ENCODE measurements at regions not wholly inside any gene's neighbourhood (a gene's known extent, or its start where the extent isn't known, plus 50 kb on each side); places are given as distances from the start of the nearest gene placed in this dataset.

DNA sequence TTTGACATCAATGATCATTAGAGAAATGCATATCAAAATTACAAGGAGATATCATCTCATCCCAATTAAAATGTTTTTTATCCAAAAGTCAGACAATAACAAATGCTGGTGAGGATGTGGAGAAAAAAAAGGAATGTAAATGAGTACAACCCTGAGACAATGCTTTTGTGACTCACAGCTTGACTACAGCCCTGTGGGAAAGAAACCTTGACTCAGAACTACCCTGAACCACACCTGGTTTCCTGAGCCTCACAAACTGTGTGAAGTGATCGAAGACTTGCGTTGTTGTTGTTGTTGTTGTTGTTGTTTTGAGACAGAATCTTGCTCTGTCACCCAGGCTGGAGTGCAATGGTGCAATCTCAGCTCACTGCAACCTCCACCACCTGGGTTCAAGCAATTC, 266.6 kb upstream of the MYT1L start:
- DNase-seq: no peak
- Histone ChIP-seq H3K4me3 (ENCODE audit: low read length) (no peak overlapping the region), H3K36me3 (ENCODE audit: control insufficient read depth, insufficient read depth, low read length) (no peaks in the 10 kb centered on the region), H3K9me3 (ENCODE audit: control insufficient read depth, low read length) (no peaks in the 10 kb centered on the region), H3K27ac (ENCODE audit: low read depth, low read length) (no peak overlapping the region), H3K9ac (ENCODE audit: extremely low read depth, low read length, poor library complexity, severe bottlenecking) (no peak overlapping the region), H3K27me3 (ENCODE audit: control insufficient read depth, insufficient read depth, low read length, poor library complexity, severe bottlenecking) (no peaks in the 10 kb centered on the region), H3K4me1 (ENCODE audit: control insufficient read depth, insufficient read depth, low read length) (no peaks in the 10 kb centered on the region)
- WGBS, 2 experiments (ENCODE audit: insufficient coverage in 1 of 2, insufficient read length in 1 of 2): 85% methylated on average over 2 of the region's 2 CpGs; no CpG with 5 or more reads in 1 of the 2 experiments
- Mint-ChIP-seq H3K27me3 (ENCODE audit: insufficient read depth) (no peaks in the 10 kb centered on the region), H3K36me3 (ENCODE audit: low read depth) (no peaks in the 10 kb centered on the region), H3K4me1 (peaks cover 5% of the 10 kb centered on the region), H3K4me3 (no peak overlapping the region), H3K27ac (no peak overlapping the region), H3K9me3 (peaks cover 9% of the 10 kb centered on the region)
- TF ChIP-seq, protein P1, sequence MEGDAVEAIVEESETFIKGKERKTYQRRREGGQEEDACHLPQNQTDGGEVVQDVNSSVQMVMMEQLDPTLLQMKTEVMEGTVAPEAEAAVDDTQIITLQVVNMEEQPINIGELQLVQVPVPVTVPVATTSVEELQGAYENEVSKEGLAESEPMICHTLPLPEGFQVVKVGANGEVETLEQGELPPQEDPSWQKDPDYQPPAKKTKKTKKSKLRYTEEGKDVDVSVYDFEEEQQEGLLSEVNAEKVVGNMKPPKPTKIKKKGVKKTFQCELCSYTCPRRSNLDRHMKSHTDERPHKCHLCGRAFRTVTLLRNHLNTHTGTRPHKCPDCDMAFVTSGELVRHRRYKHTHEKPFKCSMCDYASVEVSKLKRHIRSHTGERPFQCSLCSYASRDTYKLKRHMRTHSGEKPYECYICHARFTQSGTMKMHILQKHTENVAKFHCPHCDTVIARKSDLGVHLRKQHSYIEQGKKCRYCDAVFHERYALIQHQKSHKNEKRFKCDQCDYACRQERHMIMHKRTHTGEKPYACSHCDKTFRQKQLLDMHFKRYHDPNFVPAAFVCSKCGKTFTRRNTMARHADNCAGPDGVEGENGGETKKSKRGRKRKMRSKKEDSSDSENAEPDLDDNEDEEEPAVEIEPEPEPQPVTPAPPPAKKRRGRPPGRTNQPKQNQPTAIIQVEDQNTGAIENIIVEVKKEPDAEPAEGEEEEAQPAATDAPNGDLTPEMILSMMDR (conservative IDR thresholded peaks at IDR 0.05): no peak

DNA sequence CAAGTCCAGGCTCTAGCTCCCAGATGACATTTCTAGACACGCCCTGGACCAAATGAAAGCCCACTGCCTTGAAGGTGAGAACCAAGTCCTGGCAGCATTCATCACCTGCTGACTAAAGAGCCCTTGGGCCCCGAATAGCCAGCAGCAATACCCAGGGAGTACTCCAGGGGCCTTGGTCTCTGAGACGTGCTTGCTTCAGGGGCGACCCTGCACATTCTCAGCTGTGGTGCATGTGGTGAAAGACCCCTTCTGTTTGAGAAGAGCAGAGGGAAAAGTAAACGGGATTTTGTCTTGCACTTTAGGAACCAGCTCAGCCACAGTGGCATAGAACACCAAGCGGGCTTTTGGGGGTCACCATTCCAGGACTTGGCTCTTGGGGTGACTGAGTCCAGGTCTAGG, 260.5 kb upstream of the MYT1L start:
- Histone ChIP-seq H3K4me1 (ENCODE audit: control insufficient read depth, insufficient read depth, low read length) (no peaks in the 10 kb centered on the region), H3K27me3 (ENCODE audit: control insufficient read depth, insufficient read depth, low read length, poor library complexity, severe bottlenecking) (no peaks in the 10 kb centered on the region), H3K9me3 (ENCODE audit: control insufficient read depth, low read length) (no peaks in the 10 kb centered on the region), H3K36me3 (ENCODE audit: control insufficient read depth, insufficient read depth, low read length) (no peaks in the 10 kb centered on the region), H3K27ac (ENCODE audit: low read depth, low read length) (no peak overlapping the region), H3K9ac (ENCODE audit: extremely low read depth, low read length, poor library complexity, severe bottlenecking) (no peak overlapping the region), H3K4me3 (ENCODE audit: low read length) (no peak overlapping the region)
- peaks cover 8% of the 10 kb centered on the region for H3K9me3 Mint-ChIP-seq
- TF ChIP-seq, protein P1 (conservative IDR thresholded peaks at IDR 0.05): no peak
- no peak overlapping the region for H3K4me3 Mint-ChIP-seq
- H3K27me3 Mint-ChIP-seq (ENCODE audit: insufficient read depth): no peaks in the 10 kb centered on the region
- DNase-seq: no peak
- no peaks in the 10 kb centered on the region for H3K4me1 Mint-ChIP-seq
- 86 to 89% methylated on average over 3 to 6 of the region's 6 CpGs for WGBS, 2 experiments (ENCODE audit: insufficient coverage in 1 of 2, insufficient read length in 1 of 2)
- H3K36me3 Mint-ChIP-seq (ENCODE audit: low read depth): no peaks in the 10 kb centered on the region
- H3K27ac Mint-ChIP-seq: no peak overlapping the region

DNA sequence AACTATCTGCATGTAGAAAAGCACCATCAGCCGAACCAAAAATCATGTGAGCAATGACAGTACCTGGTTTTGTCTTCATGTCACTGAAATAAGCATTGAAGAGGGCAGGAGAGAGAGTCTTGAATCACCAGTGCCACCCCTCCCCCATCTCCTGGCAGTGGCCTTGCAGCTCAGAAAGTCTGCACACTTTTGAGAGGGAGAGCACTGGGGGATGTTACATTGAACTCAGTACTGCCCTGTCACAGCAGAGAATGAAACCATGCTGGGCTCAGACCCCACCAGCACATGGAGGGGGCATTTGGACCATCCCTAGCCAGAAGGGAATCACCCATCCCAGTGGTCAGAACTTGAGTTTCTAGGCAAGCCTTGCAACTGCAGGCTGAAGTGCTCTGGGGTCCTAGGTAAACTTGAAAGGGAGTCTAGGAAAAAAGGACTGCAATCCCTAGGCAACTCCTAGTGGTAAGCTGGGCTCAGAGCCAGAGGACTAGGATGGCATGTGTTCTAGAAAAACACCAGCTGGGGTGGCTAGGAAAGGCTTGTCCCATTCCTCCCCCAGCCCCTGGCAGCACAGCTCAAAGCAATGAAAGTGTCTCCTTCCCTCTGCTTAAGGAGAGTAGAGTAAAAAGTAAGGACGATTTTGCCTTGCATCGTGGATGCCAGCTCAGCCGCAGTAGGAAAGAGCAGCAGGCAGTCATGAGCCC, 259.9 kb upstream of the MYT1L start:
- WGBS, 2 experiments (ENCODE audit: insufficient coverage in 1 of 2, insufficient read length in 1 of 2): 83 to 89% methylated on average over 4 of the region's 4 CpGs
- TF ChIP-seq, protein P1 (conservative IDR thresholded peaks at IDR 0.05): no peak

More for the DNA sequence above, 259.9 kb upstream of the MYT1L start:
- peaks cover 5% of the 10 kb centered on the region for H3K9me3 Mint-ChIP-seq
- no peak overlapping the region for H3K27ac Mint-ChIP-seq
- Histone ChIP-seq H3K9me3 (ENCODE audit: control insufficient read depth, low read length) (no peaks in the 10 kb centered on the region), H3K4me1 (ENCODE audit: control insufficient read depth, insufficient read depth, low read length) (no peaks in the 10 kb centered on the region), H3K27me3 (ENCODE audit: control insufficient read depth, insufficient read depth, low read length, poor library complexity, severe bottlenecking) (no peaks in the 10 kb centered on the region), H3K9ac (ENCODE audit: extremely low read depth, low read length, poor library complexity, severe bottlenecking) (no peak overlapping the region), H3K27ac (ENCODE audit: low read depth, low read length) (no peak overlapping the region), H3K36me3 (ENCODE audit: control insufficient read depth, insufficient read depth, low read length) (no peaks in the 10 kb centered on the region), H3K4me3 (ENCODE audit: low read length) (no peak overlapping the region)
- no peaks in the 10 kb centered on the region for H3K27me3 Mint-ChIP-seq (ENCODE audit: insufficient read depth)
- H3K36me3 Mint-ChIP-seq (ENCODE audit: low read depth): no peaks in the 10 kb centered on the region
- no peak overlapping the region for H3K4me3 Mint-ChIP-seq
- no peak for DNase-seq
- no peaks in the 10 kb centered on the region for H3K4me1 Mint-ChIP-seq
